H9 (cell line): ENCODE measurements at regions not wholly inside any gene's neighbourhood (a gene's known extent, or its start where the extent isn't known, plus 50 kb on each side); places are given as distances from the start of the nearest gene placed in this dataset.

Experiments
- DNase-seq: peaks from one replicate; pipeline ENCODE4 v3.0.0-alpha.2; 2017
- H2AFZ ChIP-seq: one replicate; pipeline ENCODE4 v1.6.1; 2013; ENCODE audit warnings: mild to moderate bottlenecking, low read length, control low read depth, moderate library complexity
- H2AK5ac ChIP-seq: 2 replicates; pipeline ENCODE4 v1.6.1; 2013; ENCODE audit warnings: low read length, control low read depth, mixed read lengths; ENCODE audit not compliant: insufficient read length
- H2BK120ac ChIP-seq: one replicate; pipeline ENCODE4 v1.6.1; 2013; ENCODE audit warnings: low read depth, mild to moderate bottlenecking, low read length, control low read depth, inconsistent platforms; ENCODE audit not compliant: poor library complexity, severe bottlenecking
- H2BK12ac ChIP-seq: 2 replicates; pipeline ENCODE4 v1.6.1; 2013; ENCODE audit warnings: low read length, control low read depth, mixed read lengths, low read depth; ENCODE audit not compliant: insufficient read length
- H2BK15ac ChIP-seq: 2 replicates; pipeline ENCODE4 v1.6.1; 2013; ENCODE audit warnings: low read depth, low read length, control low read depth
- H2BK20ac ChIP-seq: one replicate; pipeline ENCODE4 v1.6.1; 2013; ENCODE audit warnings: low read depth, mild to moderate bottlenecking, low read length, control low read depth, inconsistent platforms; ENCODE audit not compliant: poor library complexity, severe bottlenecking
- H2BK5ac ChIP-seq: 2 replicates; pipeline ENCODE4 v1.6.1; 2013; ENCODE audit warnings: low read length, control low read depth, mixed read lengths; ENCODE audit not compliant: insufficient read length
- H3K14ac ChIP-seq: 2 replicates; pipeline ENCODE4 v1.6.1; 2013; ENCODE audit warnings: low read length, control low read depth; ENCODE audit not compliant: insufficient read depth
- H3K18ac ChIP-seq: 2 replicates; pipeline ENCODE4 v1.6.1; 2013; ENCODE audit warnings: low read depth, mild to moderate bottlenecking, mixed read lengths, low read length, control low read depth; ENCODE audit not compliant: insufficient read length
- H3K23ac ChIP-seq: 2 replicates; pipeline ENCODE4 v1.6.1; 2013; ENCODE audit warnings: low read length, control low read depth, mixed read lengths, low read depth; ENCODE audit not compliant: insufficient read length
- H3K23me2 ChIP-seq: 2 replicates; pipeline ENCODE4 v1.6.1; 2013; ENCODE audit warnings: low read depth, mild to moderate bottlenecking, mixed read lengths, low read length, control low read depth; ENCODE audit not compliant: insufficient read length, poor library complexity, severe bottlenecking
- H3K27ac ChIP-seq: 2 replicates; pipeline ENCODE4 v1.5.1; 2013; ENCODE audit warnings: low read length, control low read depth, mixed read lengths, low read depth; ENCODE audit not compliant: insufficient read length
- H3K27me3 ChIP-seq: 2 replicates; pipeline ENCODE4 v1.6.1; 2013; ENCODE audit warnings: low read length, control low read depth, inconsistent platforms; ENCODE audit not compliant: insufficient read depth
- H3K4ac ChIP-seq: 2 replicates; pipeline ENCODE4 v1.6.1; 2013; ENCODE audit warnings: low read depth, mild to moderate bottlenecking, control low read depth, inconsistent platforms, low read length, moderate library complexity
- H3K4me1 ChIP-seq: 2 replicates; pipeline ENCODE4 v1.6.1; 2013; ENCODE audit warnings: low read length, control low read depth, inconsistent platforms; ENCODE audit not compliant: insufficient read depth
- H3K4me2 ChIP-seq: 2 replicates; pipeline ENCODE4 v1.6.1; 2013; ENCODE audit warnings: low read length, control low read depth, mixed read lengths; ENCODE audit not compliant: insufficient read length, insufficient read depth
- H3K56ac ChIP-seq: 2 replicates; pipeline ENCODE4 v1.6.1; 2013; ENCODE audit warnings: low read depth, mild to moderate bottlenecking, mixed read lengths, low read length, control low read depth; ENCODE audit not compliant: insufficient read length
- H3K79me1 ChIP-seq: 2 replicates; pipeline ENCODE4 v1.6.1; 2013; ENCODE audit warnings: low read depth, mild to moderate bottlenecking, moderate library complexity, low read length, control low read depth, inconsistent platforms; ENCODE audit not compliant: insufficient read depth, poor library complexity, severe bottlenecking
- H3K79me2 ChIP-seq: 2 replicates; pipeline ENCODE4 v1.6.1; 2013; ENCODE audit warnings: low read length, control low read depth, inconsistent platforms; ENCODE audit not compliant: insufficient read depth
- H3K9ac ChIP-seq: 2 replicates; pipeline ENCODE4 v1.6.1; 2013; ENCODE audit warnings: low read length, control low read depth, mixed read lengths; ENCODE audit not compliant: insufficient read length; ENCODE audit errors: extremely low read depth
- H3K9me3 ChIP-seq: one replicate; pipeline ENCODE4 v1.6.1; 2013; ENCODE audit warnings: low read depth, low read length, inconsistent platforms; ENCODE audit not compliant: control insufficient read depth
- H3T11ph ChIP-seq: one replicate; pipeline ENCODE4 v1.6.1; 2013; ENCODE audit warnings: mild to moderate bottlenecking, low read length, control low read depth, inconsistent platforms
- H4K20me1 ChIP-seq: one replicate; pipeline ENCODE4 v1.6.1; 2013; ENCODE audit not compliant: control insufficient read depth, insufficient read length, insufficient read depth
- H4K5ac ChIP-seq: 2 replicates; pipeline ENCODE4 v1.6.1; 2013; ENCODE audit warnings: low read depth, mild to moderate bottlenecking, mixed read lengths, low read length, control low read depth; ENCODE audit not compliant: insufficient read length
- H4K8ac ChIP-seq: replicated peaks from 2 replicates; pipeline ENCODE4 v1.6.1; 2013; ENCODE audit warnings: low read length, control low read depth, mixed read lengths, low read depth; ENCODE audit not compliant: insufficient read length
- H4K91ac ChIP-seq: 2 replicates; pipeline ENCODE4 v1.6.1; 2013; ENCODE audit warnings: low read depth, mild to moderate bottlenecking, moderate library complexity, mixed read lengths, low read length, control low read depth; ENCODE audit not compliant: insufficient read length
- H3K27ac Mint-ChIP-seq, 3 experiments: 2 replicates in 2 of 3; 3 replicates in 1 of 3; pipeline ENCODE4 v1.8.0; 2020 to 2021; ENCODE audit warnings: mixed read lengths in 3 of 3, mild to moderate bottlenecking in 1 of 3, moderate library complexity in 1 of 3
- H3K27me3 Mint-ChIP-seq: 2 replicates; pipeline ENCODE4 v1.8.0; 2021; ENCODE audit warnings: low read depth, mild to moderate bottlenecking, moderate library complexity, mixed read lengths
- H3K36me3 Mint-ChIP-seq, 3 experiments: 2 replicates in 2 of 3; 3 replicates in 1 of 3; pipeline ENCODE4 v1.8.0; 2020 to 2021; ENCODE audit warnings: low read depth in 3 of 3, mixed read lengths in 3 of 3; ENCODE audit not compliant: insufficient read depth in 1 of 3
- H3K4me1 Mint-ChIP-seq, 2 experiments: 2 replicates each; pipeline ENCODE4 v1.8.0; 2020; ENCODE audit warnings: mixed read lengths in 2 of 2
- H3K4me3 Mint-ChIP-seq, 2 experiments: 2 replicates in 1 of 2; 3 replicates in 1 of 2; pipeline ENCODE4 v1.8.0; 2020 to 2021; ENCODE audit warnings: mild to moderate bottlenecking in 2 of 2, mixed read lengths in 2 of 2, moderate library complexity in 1 of 2
- H3K9me3 Mint-ChIP-seq, 2 experiments: 2 replicates in 1 of 2; 3 replicates in 1 of 2; pipeline ENCODE4 v1.8.0; 2020; ENCODE audit warnings: mild to moderate bottlenecking in 2 of 2, mixed read lengths in 2 of 2, moderate library complexity in 1 of 2
- CTCF ChIP-seq: fragments of 200-600 bp; sonication (generic); conservative IDR thresholded peaks from 3 replicates; pipeline ENCODE4 v1.8.0; 2021; ENCODE audit warnings: antibody characterized with exemption, mild to moderate bottlenecking
- WGBS: extraction: QIAGEN DNeasy Blood & Tissue Kit; methylation state at CpG from one replicate; pipeline ENCODE4 v1.1.7; 2013; ENCODE audit warnings: missing lambda C conversion rate, low lambda C conversion rate, mixed read lengths; ENCODE audit not compliant: insufficient read length; ENCODE audit errors: extremely low coverage; 5-methylcytosine and 5-hydroxymethylcytosine counted together

- no peak overlapping the region for H4K91ac ChIP-seq
- H3K27me3 Mint-ChIP-seq = no peaks in the 10 kb centered on the region
- no peak overlapping the region for H3K4ac ChIP-seq
- no peak overlapping the region for H3K14ac ChIP-seq
- no peaks in the 10 kb centered on the region for H3K27me3 ChIP-seq
- H3K9ac ChIP-seq = no peak overlapping the region
- peaks cover 35 to 47% of the 10 kb centered on the region in 2 experiments for H3K9me3 Mint-ChIP-seq
- H2AK5ac ChIP-seq = no peak overlapping the region
- no peak overlapping the region for H3K4me2 ChIP-seq
- H3K4me1 Mint-ChIP-seq = no peaks in the 10 kb centered on the region
- H3K56ac ChIP-seq = no peak overlapping the region
- H3K4me1 ChIP-seq = no peaks in the 10 kb centered on the region
- no CpG with 5 or more reads among the region's 9 CpGs for WGBS
- no peak overlapping the region for H2BK15ac ChIP-seq
- no peak overlapping the region for H2BK5ac ChIP-seq
- no peaks in the 10 kb centered on the region for H4K20me1 ChIP-seq
- H3K27ac ChIP-seq = no peak overlapping the region
- no peaks in the 10 kb centered on the region for H3K23me2 ChIP-seq
- H2AFZ ChIP-seq = no peak overlapping the region
- no peak overlapping the region for H2BK120ac ChIP-seq
- peaks cover 2% of the 10 kb centered on the region for H3K9me3 ChIP-seq
- no peak overlapping the region for H2BK20ac ChIP-seq
- H3K79me1 ChIP-seq = no peaks in the 10 kb centered on the region
- H3K23ac ChIP-seq = no peak overlapping the region
- DNase-seq = no peak
- H3T11ph ChIP-seq = no peak overlapping the region
- H2BK12ac ChIP-seq = no peak overlapping the region
- no peak overlapping the region for H3K18ac ChIP-seq
- H3K36me3 Mint-ChIP-seq = peaks cover 5 to 11% (median 7%) of the 10 kb centered on the region in 3 experiments; a peak in 6 of 7 replicates
- TF ChIP-seq CTCF = no peak
- H4K5ac ChIP-seq = no peak overlapping the region
- no peaks in the 10 kb centered on the region for H3K79me2 ChIP-seq
- H4K8ac ChIP-seq = no peak overlapping the region
- no peak overlapping the region for H3K27ac Mint-ChIP-seq
- H3K4me3 Mint-ChIP-seq = no peak overlapping the region
Measured at GRCh38 chrX:136941396-136942337, 61.1 kb upstream of the RBMX start.
